ENCODE measurements at regions not wholly inside any gene's neighbourhood (a gene's known extent, or its start where the extent isn't known, plus 50 kb on each side); places are given as distances from the start of the nearest gene placed in this dataset.

DNA sequence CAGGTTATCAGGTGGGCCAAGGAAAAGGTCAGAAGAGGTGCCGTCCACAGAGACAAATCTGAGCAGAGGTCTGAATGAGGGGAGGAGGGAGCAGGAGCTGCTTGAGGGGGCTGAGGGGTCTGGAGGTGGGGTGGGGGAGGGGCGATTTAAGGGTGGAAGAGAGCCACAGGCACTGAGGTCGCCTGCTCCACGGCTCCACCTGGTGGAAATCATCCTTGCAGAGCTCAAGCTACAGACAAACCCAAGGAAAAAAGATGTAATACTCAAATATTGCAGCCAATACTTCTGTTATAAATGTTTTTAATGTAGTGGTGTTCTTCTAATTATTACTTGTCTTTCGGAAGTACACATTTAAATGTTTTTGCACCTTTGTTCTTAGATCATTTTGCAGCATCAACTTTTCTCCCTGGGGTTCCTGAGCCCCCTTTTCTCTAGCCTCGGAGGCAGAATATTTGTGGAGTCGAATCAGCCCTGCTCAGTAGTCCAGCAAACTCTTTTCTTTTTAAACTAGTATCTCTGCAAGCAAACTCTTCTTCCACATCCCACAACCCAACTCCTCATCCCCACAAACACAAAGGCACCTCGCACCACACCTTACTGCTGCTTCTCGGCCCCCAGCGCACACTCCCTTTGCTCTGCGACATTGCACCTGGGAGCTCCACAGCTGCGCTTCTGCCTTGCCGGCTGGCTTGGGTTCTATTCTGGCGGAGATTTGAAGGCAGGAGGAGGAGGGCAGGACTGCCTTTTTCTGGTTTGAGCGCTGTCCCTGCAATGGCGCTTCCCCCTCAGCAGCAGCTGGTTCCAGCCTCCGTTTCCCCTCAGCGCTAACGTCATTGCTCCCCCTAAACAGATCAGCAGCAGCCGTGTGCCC, 51.0 kb upstream of the TFAP2A start:
- no peak overlapping the region for H2AFZ ChIP-seq (ENCODE audit: low read depth)
- H3K4me1 ChIP-seq (ENCODE audit: low read depth, poor library complexity, severe bottlenecking) = no peaks in the 10 kb centered on the region
- no peak overlapping the region for H3K4me3 ChIP-seq (IDR thresholded peaks at IDR 0.05; ENCODE audit: insufficient read depth, low read depth, low read length)
- H3K9ac ChIP-seq = no peak overlapping the region
- no peaks in the 10 kb centered on the region for H3K27me3 ChIP-seq (ENCODE audit: insufficient read depth, low read depth)
- no peaks in the 10 kb centered on the region for H4K20me1 ChIP-seq (ENCODE audit: insufficient read depth)
- H3K79me2 ChIP-seq (ENCODE audit: insufficient read depth, low read depth) = no peaks in the 10 kb centered on the region
- H3K36me3 ChIP-seq (ENCODE audit: insufficient read depth) = no peaks in the 10 kb centered on the region
- TF ChIP-seq, protein P1, sequence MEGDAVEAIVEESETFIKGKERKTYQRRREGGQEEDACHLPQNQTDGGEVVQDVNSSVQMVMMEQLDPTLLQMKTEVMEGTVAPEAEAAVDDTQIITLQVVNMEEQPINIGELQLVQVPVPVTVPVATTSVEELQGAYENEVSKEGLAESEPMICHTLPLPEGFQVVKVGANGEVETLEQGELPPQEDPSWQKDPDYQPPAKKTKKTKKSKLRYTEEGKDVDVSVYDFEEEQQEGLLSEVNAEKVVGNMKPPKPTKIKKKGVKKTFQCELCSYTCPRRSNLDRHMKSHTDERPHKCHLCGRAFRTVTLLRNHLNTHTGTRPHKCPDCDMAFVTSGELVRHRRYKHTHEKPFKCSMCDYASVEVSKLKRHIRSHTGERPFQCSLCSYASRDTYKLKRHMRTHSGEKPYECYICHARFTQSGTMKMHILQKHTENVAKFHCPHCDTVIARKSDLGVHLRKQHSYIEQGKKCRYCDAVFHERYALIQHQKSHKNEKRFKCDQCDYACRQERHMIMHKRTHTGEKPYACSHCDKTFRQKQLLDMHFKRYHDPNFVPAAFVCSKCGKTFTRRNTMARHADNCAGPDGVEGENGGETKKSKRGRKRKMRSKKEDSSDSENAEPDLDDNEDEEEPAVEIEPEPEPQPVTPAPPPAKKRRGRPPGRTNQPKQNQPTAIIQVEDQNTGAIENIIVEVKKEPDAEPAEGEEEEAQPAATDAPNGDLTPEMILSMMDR (conservative IDR thresholded peaks at IDR 0.05; ENCODE audit: low read depth, low read length) = peak; percentile 40
- no peak overlapping the region for H3K27ac ChIP-seq
- no peak overlapping the region for H3K4me2 ChIP-seq

All from KMS-11 (cell line).